GM20000 (cell line): ENCODE measurements at regions not wholly inside any gene's neighbourhood (a gene's known extent, or its start where the extent isn't known, plus 50 kb on each side); places are given as distances from the start of the nearest gene placed in this dataset.

ENCODE experiments used
- DNase-seq: peaks from one replicate; pipeline ENCODE4 v3.0.0; 2012; ENCODE audit warnings: low spot score
- TF ChIP-seq, protein P1 (sequence below): IDR thresholded peaks from 2 replicates; pipeline ENCODE4 v1.5.1; 2012; ENCODE audit warnings: mild to moderate bottlenecking, control low read depth; ENCODE audit errors: extremely low read depth, missing control alignments

DNA sequence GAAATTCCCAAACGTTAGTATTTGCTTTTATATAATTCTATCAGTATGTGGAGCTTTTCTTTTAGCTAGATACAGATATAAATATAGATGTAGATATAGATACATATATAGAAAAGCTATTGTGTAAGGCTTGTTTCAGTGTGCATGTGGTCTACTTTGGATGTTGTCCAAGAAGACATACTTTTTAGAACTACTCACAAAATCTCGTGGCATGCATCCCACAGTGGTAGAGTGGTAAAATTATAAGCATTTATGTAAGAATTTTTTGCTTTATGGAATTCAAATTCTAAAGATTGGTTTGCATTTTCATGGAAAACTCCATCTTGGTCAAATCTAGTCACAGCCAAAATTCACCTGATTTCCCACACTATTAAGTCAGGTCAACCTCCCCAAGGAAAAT is 880.4 kb downstream of the EFNB2 start:
- no peak for DNase-seq
- TF ChIP-seq, protein P1, sequence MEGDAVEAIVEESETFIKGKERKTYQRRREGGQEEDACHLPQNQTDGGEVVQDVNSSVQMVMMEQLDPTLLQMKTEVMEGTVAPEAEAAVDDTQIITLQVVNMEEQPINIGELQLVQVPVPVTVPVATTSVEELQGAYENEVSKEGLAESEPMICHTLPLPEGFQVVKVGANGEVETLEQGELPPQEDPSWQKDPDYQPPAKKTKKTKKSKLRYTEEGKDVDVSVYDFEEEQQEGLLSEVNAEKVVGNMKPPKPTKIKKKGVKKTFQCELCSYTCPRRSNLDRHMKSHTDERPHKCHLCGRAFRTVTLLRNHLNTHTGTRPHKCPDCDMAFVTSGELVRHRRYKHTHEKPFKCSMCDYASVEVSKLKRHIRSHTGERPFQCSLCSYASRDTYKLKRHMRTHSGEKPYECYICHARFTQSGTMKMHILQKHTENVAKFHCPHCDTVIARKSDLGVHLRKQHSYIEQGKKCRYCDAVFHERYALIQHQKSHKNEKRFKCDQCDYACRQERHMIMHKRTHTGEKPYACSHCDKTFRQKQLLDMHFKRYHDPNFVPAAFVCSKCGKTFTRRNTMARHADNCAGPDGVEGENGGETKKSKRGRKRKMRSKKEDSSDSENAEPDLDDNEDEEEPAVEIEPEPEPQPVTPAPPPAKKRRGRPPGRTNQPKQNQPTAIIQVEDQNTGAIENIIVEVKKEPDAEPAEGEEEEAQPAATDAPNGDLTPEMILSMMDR, result no peak

DNA sequence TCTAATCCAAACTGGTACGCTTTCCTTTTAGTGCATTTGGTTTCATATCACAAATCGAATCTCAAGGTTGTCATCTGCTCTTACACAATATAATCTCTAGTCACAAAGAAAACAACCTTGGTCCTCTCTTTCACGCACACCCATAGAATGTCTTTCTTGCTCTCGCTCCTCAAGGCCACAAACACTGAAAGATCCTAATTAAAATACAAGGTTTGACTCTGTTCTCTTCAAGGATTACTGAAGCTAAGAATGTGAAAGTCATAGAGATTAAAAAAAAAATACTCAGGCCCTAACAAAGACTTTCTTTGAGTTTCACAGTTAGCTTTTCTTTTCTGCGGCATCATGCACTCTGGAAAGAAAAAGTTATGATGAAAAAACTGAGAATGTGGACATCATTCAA is 891.5 kb downstream of the EFNB2 start:
- TF ChIP-seq, protein P1, result no peak

DNA sequence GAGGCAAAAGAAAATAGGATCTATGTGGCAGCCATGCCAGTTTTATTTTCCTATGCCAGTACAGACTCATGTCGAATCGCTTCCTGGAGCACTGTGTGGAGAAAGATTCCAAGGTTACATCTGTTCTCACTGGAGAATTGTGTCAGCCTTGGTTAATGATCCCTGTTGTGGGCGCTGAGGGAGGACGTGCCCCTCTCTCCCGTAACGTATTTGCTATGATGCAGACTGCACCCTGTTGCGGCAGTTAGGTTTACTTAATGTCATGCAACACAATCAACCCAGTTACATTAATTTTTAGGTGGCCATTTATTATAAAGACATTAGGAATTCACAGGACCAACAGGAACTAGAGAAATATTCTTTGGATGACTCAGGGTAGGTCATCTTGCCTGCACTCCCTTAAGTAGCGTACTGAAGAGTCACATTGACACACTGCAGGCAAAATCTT is 892.9 kb downstream of the EFNB2 start:
- TF ChIP-seq, protein P1, result no peak
- no peak for DNase-seq

More for the DNA sequence above, 891.5 kb downstream of the EFNB2 start:
- no peak for DNase-seq

DNA sequence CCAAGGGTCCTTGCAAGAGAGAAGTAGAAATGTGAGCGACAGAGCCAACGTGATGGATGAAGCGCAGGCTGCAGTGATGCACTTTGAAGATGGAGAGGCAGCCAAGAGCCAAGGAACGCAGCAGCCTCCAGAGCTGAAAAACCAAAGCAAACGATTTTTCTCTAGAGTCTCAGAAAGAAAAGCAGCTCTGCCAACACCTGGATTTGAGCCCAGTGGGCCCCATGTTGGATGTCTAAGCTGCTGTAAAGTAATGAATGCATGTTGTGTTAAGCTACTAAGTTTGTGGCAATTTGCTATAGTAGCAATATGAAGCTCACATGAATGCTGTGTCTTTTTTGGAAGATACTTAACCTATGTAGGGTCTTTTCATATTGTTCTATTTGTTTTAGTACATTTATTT is 894.3 kb downstream of the EFNB2 start:
- DNase-seq, result no peak
- TF ChIP-seq, protein P1, result no peak

DNA sequence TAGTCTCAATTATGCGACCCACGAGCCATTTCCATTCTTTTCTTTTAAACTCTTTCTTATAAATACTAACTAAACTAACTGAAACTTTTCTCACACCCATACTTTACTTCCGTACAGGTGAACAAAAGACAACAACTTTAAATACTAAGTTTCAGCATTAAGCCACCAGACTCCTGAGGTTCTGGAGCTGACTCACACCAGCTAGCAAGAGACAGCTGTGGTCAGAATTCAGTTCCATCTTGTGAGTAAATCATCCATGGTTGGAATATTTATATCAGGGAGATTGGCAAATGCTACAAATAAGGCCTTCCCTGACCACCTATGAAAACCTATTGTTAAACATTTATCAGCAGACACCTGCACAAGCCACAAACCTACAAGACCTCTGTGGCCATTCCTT is 897.0 kb downstream of the EFNB2 start:
- TF ChIP-seq, protein P1, result no peak
- DNase-seq, result no peak

DNA sequence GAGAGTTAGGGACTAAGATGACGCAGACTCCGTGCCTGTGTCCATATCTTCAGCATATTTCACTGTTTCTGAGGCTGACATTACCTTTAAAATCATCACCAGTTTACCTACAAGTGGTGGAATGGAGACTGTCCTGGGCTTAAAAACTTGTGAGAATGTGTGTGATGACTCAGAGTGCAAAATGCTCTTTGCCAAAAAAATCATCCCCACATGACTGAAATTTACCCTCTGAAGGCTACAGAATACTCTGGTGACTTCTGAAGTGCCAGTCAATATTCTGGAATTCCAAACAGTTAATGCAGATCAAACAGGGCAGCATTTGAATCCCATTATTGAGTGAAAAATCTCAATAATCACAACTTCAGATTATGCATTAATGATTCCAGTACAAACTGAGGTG is 901.4 kb downstream of the EFNB2 start:
- TF ChIP-seq, protein P1, result no peak
- DNase-seq, result no peak

DNA sequence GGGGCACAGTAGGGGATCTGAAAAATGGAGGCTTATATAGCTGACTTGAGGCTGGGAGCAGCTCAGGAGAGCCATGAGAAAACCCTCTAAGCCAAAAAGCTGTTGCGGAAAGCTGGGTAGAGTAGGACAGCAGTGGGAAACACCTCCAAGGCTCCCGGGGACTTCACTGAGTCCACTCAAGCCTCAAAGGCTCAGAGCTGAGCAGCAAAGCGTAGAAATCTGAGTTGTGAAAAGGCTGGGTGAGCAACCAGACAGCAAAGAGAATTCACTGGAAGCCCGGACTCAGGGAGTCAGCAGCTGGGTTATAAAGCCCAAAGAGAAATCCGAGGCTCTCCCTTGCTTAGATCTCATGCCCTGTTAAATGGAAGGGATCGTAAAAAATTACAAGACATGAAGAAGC is 905.0 kb downstream of the EFNB2 start:
- DNase-seq, result no peak
- TF ChIP-seq, protein P1, result no peak
